GM12892 (cell line): ENCODE measurements at regions not wholly inside any gene's neighbourhood (a gene's known extent, or its start where the extent isn't known, plus 50 kb on each side); places are given as distances from the start of the nearest gene placed in this dataset.

Experiments
- POLR2A ChIP-seq: IDR thresholded peaks from 2 replicates; pipeline ENCODE4 v1.6.1; 2011; ENCODE audit warnings: low read depth, low read length, control low read depth
- POLR2AphosphoS5 ChIP-seq: IDR thresholded peaks from 2 replicates; pipeline ENCODE4 v1.6.1; 2011; ENCODE audit warnings: low read depth, low read length, control low read depth

- TF ChIP-seq POLR2AphosphoS5 (no peak), POLR2A (no peak)
Observed at GRCh38 chr10:78299851-78300468, 266.3 kb downstream of the RPS24 start.
